ENCODE measurements at regions not wholly inside any gene's neighbourhood (a gene's known extent, or its start where the extent isn't known, plus 50 kb on each side); places are given as distances from the start of the nearest gene placed in this dataset.

DNA sequence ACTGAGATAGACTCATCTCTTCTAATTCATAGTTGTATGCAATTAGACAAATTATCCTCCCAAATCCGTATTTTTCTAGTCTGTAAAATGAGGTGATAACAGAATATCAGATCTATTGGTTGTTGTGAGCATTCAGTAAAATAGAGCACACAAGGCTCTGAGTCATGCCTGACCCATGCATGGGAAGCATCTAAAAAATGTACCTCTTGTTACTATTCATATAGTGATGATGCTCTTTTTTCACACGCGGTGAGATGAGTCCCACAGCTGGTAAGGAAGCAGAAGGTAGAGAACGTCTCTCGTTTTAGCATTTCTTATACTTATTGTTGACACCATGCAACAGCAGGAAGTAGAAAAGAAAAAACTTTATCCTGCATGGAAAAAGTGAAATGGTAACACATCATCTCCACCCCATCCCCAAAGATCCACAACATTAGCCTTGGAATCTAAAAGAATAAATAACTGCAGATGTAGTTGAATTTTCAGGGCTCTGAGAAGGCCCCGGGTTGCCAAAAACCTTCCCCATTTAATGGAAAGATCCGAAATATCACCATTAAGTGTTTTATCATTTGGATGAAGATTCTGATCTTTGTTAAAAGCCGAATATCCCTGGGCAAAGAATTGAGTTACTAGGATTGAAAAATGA is 215.6 kb downstream of the TMEM114 start:
- no peak for DNase-seq (ENCODE audit: low read depth in 2 of 2)

DNA sequence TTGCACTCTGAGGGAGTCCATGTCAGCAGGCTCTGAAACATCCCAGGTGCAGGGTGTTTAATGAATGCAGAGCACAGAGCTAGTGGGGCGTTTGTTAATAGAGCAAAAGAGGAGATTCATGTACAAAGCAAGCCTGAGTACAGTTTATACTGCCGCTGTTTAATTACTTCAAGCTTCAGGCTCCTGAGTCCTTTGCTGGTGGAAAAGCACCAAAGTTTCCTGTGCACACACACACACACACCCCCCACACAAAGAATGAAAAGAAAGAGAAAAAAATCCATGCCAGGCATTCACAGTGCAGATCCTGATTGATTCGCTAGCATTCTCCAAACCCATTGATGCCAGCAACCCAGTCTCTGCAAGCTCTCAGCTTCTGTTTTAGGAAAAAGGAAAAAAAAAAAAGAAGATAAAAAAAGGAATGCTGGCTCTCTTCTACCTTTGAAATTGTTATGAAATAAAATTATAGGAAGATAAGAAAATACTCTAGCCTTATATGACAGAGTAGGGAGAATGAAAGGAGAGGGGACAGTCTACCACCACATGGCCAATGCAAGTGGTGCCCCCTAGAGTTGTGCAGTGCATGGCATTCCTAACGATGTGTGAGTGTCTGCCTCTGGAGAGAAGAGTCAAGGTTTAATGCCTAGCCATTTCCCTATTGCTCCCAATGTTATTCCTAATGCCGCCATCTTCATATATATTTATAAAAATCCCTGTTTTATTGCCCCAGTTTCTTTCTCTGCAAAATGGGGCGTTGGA is 216.5 kb downstream of the TMEM114 start:
- DNase-seq (ENCODE audit: low read depth in 2 of 2) = no peak

DNA sequence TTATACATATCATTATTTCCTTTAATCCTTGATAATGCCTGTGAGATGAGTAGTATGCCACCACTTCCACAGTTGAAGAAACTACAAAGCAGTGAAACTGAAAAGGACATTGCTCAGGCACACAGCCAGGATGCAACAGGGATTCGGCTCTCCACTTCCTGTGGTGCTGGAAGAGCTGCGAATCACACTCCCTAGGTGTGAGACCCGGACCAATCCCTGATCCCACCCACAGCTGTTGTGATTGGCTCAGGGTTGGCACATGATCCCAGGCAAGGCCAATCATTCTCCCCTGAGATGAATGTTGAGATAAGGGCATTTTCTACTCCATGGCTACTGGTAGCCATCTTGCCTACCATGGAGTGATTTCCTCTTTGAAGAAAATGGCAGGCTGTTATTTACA is 218.2 kb downstream of the TMEM114 start:
- DNase-seq (ENCODE audit: low read depth in 2 of 2) = no peak

DNA sequence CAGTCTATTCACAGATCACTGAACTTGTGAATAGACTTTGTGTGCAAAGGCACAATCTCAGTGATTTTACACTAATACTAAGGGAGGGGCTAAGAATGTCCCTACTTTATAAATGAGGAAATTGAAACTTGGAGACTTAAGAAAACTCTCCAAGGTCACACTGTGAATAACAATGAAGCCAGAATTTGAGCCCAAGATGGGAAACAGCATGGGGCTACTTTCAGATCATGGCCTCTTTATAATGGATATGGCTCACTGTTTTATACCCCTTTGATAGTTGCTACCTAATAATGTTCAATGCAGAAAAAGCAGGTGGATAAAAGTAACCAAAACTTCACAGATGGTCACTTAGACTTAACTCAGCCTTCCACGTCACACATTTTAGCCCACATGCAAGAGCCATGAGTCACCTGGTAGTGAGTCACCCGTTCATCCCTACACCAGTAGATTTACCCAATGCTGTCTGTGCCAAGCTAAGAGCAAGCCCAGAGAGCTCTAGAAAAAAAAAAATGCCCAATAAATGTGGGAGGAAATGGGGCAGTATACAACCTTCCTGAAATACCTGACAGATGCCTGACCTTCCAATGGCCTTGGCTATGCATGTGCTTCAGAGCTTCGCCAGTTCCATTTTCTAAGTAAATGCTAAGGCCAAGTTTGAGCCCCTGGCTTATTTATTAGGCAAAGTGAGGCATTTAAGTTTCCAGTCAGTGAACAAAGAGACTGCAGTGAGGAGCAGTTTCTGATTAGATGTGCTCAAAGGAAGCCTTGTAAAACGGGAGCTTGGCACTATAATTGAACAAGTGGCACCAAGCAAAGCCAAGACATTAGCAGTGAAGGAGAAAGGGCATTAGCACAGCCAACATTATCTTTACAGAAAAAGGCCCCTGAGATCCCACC is 219.7 kb downstream of the TMEM114 start:
- no peak for DNase-seq (ENCODE audit: low read depth in 2 of 2)

DNA sequence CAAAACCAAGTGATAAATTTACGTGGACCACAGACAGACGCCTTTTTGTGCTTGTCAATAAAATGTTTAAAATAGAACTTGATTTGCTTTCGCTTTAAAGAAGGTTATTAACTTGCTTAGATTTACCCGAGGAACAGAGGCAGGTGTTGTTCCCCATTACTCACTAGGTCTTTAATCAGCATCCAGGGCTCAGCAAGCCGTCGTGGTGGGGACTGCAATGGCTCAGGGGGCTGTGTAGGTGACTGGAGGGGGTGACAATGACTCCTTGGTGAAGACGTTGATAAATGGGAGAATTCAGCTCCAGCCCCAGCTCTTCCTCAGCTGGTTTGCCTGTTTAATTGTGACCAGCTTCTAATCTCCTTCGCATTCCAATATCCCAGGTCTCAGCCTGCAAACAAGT is 231.4 kb downstream of the TMEM114 start:
- DNase-seq (ENCODE audit: low read depth in 2 of 2) = no peak

DNA sequence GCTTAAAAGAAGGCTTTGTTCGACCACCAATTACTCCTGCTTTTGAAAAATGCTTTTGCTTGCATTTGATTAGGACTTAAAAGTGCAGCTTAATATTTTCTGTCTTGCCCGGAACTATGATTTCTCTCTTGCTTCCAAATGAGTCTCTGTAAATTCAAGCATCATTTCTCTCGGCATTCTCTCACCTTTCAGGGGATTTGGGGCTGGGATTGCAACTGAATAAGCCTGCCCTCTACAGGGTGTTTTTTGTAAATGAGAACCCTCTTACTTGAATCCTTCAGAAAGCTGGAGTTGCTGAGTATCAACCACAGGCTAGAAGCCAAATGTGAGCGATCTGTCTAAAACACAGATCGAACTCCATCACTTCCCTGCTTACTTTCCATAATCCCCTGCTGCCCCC is 234.6 kb downstream of the TMEM114 start:
- DNase-seq (ENCODE audit: low read depth in 2 of 2) = no peak

DNA sequence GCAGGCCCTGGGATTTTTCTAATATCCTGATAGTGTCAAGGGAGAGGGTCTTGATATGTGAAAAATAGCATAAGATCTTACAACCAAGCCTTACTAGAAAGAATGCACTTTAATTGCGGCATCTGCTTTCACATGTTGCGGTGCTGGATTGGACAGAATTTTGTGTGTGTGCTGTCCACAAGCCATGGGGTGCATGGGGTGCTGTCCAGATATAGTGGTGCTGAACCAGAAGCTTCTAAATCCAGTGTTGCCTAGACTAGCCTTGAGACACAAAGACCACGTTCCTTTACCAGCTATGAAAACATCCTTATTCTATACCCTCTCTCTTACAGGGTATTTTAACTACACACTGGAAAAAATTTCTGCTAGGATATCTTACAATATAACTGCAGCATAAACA is 244.0 kb downstream of the TMEM114 start:
- no peak for DNase-seq (ENCODE audit: low read depth in 2 of 2)

DNA sequence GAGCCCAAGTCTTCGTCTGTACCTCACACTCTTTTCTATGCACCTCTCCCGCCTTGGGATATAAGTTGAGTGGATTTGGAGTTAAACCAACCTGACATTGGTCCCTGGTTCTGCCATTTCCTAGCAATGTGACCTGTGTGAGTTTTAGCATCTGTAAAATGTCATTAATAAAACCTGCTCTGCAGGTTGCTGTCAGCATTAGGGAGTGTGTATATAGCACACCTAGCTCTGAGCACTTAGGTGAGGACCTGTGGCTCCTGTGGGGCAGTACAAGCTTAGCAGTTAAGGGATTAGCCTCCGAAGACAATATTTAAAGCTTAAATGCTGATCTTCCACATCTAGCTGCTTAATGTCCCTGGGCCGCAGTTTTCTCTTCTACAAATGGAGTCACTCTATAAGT is 248.0 kb downstream of the TMEM114 start:
- DNase-seq (ENCODE audit: low read depth in 2 of 2) = no peak

DNA sequence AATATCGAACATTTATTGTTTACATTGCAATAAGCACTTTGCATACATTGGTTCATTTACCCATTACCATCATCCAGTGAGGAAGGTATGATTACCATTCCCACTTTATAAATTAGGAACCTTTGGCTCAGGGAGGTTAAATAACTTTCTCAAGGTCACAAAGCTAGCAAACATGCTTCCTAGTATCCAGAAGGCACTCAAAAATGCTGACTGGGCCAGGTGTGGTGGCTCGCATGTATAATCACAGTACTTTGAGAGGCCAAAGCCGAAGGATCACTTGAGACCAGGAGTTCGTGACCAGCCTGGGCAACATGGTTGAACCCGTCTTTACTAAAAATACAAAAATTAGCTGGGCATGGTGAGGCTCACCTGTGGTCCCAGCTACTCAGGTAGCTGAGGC is 259.6 kb downstream of the TMEM114 start:
- no peak for DNase-seq (ENCODE audit: low read depth in 2 of 2)

DNA sequence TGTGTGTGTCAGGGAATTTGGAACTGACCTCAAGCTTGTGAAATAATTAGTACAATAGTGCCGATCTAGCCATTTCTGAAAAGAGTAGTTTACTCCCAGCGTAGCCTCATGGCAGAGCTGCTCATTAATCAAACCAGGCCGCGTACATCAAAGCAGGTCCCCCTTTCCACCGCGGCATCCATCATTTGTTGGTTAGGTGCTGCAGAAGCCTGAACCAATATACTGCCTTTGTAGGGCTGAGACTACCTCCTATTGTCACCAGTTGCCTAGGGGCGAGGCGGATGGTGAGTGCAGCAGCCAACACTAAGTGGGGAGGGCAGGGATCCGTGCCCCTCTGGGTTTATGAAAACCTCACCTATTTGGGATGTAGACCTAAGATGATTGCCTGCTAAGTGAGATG is 264.1 kb downstream of the TMEM114 start:
- DNase-seq (ENCODE audit: low read depth in 2 of 2) = no peak

DNA sequence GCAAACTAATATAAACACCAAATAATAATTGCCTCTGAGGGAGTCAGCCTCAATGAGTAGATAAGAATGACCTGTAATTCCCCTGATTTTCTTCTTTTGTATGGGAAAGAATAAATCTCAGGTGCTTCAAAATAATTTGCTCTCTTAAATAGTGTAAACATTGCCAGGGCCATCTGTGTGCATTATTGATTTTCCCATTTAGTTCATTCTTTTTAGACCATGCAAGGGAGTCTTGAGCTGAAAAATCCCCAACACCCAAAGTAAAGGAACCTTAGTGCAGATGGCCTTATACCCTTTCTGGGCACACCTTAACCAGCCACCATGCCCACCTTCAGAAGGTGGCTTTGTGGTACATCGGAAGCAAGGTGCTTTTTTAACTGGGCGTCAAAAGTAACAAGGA is 267.2 kb downstream of the TMEM114 start:
- DNase-seq (ENCODE audit: low read depth in 2 of 2) = no peak

DNA sequence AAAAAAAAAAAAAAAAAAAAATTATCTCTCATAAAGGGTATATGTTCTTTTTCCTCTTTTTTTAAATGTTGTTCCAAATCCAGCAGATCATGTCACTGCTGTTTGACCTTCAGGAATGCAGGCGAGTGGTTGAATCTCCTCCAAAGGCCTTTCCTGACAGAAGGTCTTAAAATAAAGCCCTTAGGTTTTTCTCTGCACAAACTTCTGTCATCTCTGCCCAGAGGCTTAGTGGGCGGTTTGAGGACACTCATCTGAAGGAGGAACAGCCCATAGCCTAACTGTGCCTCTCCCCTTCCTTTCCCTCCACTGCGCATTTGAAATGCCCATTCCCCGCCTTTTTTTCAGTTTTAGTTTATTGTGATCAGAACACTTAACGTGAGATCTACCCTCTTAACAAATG is 270.2 kb downstream of the TMEM114 start:
- DNase-seq (ENCODE audit: low read depth in 2 of 2) = no peak

DNA sequence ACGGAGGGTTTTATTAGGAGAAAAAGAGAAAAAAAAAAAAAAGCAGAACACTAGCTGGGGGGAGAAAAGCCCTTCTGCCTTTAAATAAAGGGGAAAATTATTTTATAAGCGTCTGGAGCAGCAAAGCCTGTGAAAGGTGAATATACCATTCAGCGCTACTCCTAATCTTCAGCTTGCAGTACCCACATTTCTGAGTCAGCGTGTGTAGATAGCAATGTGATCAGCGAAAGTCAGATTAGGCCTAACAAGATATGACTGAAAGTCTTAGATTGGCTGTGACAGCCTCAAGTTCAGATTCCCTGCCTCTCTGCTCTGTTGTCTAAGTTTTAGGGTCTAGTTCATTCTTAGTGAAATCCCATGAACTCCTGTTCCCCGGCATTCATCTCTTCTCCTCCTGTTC is 279.5 kb downstream of the TMEM114 start:
- no peak for DNase-seq (ENCODE audit: low read depth in 2 of 2)

DNA sequence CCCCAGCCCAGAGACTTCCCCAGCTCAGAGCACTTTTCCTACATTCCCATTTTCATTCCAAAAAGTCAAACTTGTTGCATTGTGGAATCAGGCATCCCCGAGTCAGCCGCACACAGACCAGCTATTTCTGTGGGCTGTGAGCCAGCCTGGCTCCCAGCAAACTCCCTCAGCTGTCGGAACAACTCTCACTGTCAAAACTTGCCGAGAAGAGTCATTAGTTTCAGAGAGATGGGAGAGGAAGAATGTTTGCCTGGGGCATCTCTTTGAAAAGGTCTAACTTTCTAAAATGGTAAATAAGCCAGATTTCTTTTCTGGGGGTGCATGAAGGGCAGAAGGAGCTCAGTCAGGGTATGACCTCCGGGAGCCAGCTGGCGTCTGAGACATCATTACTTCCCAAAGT is 280.0 kb downstream of the TMEM114 start:
- DNase-seq (ENCODE audit: low read depth in 2 of 2) = no peak

DNA sequence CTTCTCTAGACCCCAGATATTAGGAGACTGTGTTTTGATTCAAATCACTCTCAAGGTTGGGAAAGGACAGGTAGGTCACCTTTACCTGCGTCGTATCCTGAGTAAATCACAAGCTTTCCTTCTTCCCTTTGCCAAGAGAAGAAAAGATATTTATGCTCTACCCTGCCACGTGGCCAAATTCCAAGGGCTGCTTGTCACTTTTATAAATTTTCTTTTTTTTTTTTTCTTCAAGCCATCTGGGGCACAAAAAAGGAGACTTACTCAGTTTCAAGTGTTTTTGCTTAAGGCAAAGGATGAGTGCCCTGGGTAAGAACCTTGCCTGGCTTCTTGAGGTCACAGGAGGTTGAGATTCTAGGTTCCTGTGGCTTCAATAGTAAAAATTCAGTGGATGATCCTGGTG is 285.1 kb downstream of the TMEM114 start:
- DNase-seq (ENCODE audit: low read depth in 2 of 2) = no peak

DNA sequence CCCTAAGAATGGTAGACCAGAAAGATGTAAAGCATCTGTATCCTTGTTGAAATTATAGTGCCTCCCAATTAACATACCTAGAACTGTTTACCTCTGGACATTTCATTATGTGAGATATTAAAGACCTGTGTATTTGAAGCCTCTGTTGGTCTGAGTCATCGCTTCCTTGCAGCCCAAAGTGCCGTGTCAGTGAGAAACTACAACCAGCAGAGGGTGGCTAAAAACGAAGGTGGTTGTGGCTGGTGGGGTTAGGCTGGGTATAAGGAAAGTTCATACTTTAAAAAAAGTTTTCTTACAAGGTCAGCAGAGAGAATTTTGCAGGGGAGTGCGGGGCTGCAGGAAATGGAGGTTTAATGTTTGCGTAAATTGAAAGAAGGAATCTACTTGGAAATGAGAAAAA is 290.7 kb downstream of the TMEM114 start:
- no peak for DNase-seq (ENCODE audit: low read depth in 2 of 2)

DNA sequence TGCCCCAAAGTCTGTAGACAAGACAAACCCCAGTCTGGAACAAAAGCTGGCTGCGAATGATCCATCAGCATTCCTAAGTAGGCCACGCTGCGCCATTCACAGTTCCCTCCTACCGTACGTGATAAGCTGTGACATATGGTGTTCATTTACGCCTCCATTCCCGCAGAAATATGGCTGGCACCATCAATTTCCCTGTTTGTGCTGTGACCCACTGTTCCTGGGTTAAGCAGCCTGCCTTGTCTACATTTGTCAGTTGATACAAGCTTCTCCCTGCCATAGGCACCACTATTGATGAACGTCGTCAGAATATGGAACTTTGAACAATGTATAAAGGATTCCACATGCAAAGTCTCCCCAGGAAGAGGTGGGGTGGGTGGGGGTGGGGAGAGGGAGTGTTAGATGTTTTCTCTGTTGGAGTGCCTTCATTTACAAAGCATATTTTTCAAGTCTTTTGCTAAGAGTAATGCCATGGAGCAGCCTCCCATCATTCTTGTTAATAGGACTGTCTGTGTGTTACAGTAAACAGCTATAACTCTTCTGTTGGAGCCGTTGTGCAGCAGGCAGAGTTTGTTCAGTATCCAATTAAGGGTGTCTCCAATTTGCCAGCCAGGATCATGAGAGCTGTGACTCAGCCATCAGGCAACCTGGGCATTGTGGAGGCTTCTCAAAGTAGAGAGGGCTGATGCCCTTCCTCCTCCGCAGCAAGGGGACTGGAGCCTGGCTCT is 294.6 kb downstream of the TMEM114 start:
- DNase-seq (ENCODE audit: low read depth in 2 of 2) = no peak

DNA sequence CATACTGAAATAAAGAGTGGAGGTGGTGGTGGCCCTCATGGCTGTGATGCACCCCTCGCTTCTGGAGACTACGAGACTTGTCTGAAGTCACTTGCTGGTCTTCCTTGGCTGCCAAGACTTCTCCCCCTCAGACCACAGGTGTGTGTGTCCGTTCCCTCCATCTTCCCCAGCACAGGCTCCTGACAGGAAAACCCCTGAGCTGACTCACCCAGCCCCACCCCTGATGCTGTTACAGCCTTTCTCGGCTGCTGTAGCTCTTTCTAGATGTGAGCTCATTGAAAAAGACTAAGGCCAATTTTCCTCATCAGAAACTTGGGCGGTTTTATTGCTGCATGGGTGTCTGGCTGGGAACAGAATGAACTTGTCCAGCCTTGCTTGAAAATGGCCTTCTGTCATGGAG is 296.9 kb downstream of the TMEM114 start:
- DNase-seq (ENCODE audit: low read depth in 2 of 2) = no peak

DNA sequence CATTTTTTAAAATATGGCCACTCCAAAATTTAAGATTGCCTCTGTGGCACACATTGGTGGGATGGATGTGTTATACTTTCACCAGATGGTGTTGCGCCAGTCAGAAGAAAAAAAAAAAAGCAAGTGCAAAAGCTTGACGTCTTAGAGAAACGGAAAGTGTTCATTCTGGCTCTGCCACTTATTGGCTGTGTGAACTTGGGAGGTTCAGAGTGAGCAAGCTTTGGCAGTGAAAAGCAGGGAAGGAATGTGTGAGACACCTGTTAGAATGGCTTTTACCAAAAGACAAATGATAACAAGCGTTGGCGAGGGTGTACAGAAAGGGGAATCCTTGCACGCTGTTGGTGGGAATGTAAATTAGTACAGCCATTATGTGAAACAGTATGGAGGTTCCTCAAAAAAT is 298.0 kb downstream of the TMEM114 start:
- no peak for DNase-seq (ENCODE audit: low read depth in 2 of 2)

DNA sequence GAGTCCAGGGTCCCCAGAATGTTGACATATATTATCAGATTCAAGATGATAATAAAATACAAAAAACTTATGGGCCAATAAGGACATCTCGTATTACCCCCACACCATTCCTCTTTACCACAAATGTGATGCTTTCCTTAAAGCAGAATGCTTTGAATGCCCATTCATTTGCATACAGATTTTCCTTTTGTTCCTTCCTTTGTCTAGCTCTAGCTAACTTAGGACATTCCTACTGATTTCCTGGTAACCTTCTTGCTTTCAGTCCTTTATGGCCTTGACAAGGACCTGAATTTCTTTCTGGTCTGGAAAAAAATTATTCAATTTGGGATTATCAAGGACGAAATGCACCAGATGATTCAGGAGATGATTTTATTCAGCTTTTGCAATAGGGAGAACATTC is 304.0 kb downstream of the TMEM114 start:
- no peak for DNase-seq (ENCODE audit: low read depth in 2 of 2)

DNA sequence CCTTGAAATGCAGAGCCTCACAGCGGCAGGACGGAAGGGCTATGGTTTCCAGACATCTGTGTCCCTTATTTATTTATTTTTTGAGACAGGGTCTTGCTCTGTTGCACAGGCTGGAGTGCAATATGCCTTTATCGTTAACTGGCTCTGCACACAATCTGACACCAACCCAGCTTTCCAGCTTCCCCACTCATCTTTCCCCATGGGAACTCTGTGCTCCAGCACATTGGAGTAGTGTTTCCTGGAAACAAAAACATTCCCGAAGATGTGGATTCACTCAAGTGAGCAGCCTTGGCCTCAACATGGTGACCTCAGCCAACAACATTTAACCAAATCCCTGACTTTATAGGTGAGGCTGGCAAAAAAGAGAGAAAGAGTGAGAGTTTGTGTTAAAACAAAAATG is 307.1 kb downstream of the TMEM114 start:
- DNase-seq (ENCODE audit: low read depth in 2 of 2) = no peak

DNA sequence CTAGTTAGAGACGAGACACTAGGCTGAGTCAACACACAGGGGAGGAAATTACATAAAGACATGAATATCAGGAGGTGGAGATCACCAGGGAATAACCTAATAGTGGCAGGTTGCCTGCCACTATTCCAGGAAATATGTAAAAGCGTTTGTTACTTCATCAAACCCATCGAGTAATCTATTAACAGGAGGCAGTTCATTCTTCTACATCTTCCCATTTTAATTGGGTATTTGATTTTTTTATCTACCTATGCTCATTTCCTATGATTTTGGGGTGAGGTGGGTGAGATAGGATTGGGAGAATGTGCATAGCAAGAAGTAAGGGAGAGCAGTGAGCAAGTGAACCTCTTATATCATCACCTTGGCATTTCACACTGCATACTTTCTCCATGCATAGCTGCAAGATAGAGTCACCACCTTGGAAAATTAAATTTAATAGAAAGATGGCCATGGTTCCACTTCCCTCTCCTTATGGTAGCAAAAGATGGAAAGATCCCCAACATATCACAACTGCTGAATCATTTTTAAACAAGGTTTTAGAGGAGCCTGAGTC is 312.2 kb downstream of the TMEM114 start:
- no peak for DNase-seq (ENCODE audit: low read depth in 2 of 2)

Data from stimulated activated CD4-positive, alpha-beta T cell treated with anti-CD3 and anti-CD28 coated beads, Interleukin-15, amount 100 ng/mL, for 48 hours (primary cell).